ENCODE measurements at regions not wholly inside any gene's neighbourhood (a gene's known extent, or its start where the extent isn't known, plus 50 kb on each side); places are given as distances from the start of the nearest gene placed in this dataset.

DNA sequence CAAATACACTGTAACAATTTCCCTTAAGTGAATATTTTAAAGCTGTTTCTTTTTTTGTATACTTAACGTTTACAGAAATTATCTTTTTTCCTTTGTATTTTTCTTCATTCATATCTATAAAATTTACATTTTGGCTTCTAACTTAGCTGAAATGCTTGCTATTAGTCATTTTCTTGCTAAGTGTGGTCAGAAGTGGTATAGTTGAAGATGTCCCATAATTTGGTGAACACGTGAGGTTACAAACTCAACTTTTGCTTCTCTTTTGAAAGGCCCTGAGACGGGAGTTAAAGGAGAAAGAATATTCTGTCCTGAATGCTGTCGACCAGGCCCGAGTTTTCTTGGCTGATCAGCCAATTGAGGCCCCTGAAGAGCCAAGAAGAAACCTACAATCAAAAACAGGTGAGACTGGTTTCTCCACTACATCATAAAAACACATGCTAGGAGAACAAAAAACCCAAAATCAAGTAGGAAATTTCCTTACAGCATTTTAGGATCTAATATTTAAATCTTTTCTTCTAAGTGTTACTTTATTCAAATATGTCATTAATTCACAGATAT lies 445.0 kb downstream of the UTRN start:
- ATAC-seq (ENCODE audit: poor library complexity): no peak
- Mint-ChIP-seq H3K9me3 (no peaks in the 10 kb centered on the region), H3K4me3 (no peak overlapping the region), H3K36me3 (ENCODE audit: low read depth) (peaks cover 73% of the 10 kb centered on the region), H3K27ac (no peak overlapping the region), H3K27me3 (no peaks in the 10 kb centered on the region), H3K4me1 (ENCODE audit: low read depth) (peaks cover 25% of the 10 kb centered on the region)
- Histone ChIP-seq H3K27ac (ENCODE audit: low read depth in 1 of 2, low read length in 2 of 2) (no peak overlapping the region), H3K4me3 (ENCODE audit: low read length) (no peak overlapping the region), H3K36me3 (ENCODE audit: insufficient read depth, low read length) (peaks cover 51% of the 10 kb centered on the region), H3K4me1 (ENCODE audit: insufficient read depth, low read length) (no peaks in the 10 kb centered on the region), H3K9me3 (ENCODE audit: control insufficient read depth in 1 of 2, insufficient read depth in 1 of 2, low read length in 2 of 2) (no peaks in the 10 kb centered on the region), H3K27me3 (ENCODE audit: control insufficient read depth in 1 of 2, insufficient read depth in 2 of 2, low read length in 2 of 2) (no peaks in the 10 kb centered on the region)
- POLR2A ChIA-PET: no interaction called here
- DNase-seq: no peak
- intact Hi-C loops (cut with DNase I, micrococcal nuclease): loop anchor here in 1 of 2 experiments (10.0 kb wide), 1 partner anchor 145 kb away; no protein-coding TSS in a partner anchor
- TF ChIP-seq, protein P1, sequence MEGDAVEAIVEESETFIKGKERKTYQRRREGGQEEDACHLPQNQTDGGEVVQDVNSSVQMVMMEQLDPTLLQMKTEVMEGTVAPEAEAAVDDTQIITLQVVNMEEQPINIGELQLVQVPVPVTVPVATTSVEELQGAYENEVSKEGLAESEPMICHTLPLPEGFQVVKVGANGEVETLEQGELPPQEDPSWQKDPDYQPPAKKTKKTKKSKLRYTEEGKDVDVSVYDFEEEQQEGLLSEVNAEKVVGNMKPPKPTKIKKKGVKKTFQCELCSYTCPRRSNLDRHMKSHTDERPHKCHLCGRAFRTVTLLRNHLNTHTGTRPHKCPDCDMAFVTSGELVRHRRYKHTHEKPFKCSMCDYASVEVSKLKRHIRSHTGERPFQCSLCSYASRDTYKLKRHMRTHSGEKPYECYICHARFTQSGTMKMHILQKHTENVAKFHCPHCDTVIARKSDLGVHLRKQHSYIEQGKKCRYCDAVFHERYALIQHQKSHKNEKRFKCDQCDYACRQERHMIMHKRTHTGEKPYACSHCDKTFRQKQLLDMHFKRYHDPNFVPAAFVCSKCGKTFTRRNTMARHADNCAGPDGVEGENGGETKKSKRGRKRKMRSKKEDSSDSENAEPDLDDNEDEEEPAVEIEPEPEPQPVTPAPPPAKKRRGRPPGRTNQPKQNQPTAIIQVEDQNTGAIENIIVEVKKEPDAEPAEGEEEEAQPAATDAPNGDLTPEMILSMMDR (IDR thresholded peaks at IDR 0.05): no peak
- CTCF ChIA-PET: no interaction called here

DNA sequence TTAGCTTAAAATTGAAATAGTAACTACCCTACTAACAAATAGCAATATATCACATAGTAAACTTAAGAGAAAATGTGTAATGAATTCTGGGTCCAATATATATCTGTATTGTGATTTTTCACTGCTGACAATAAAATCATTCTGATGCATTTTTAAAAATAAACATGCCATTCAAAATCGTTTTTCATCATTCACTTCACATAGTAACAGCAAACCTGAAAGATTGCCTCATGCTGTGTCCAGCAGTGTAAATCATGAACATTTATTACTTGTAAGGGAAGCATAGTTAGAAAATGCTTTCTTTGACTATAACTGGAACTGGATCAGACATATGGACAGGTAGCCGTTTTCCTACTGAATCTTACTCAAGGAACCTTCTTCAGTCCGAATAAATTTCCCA lies 446.1 kb downstream of the UTRN start:
- H3K4me3 ChIP-seq (ENCODE audit: low read length): no peak overlapping the region
- POLR2A ChIA-PET: no interaction called here
- CTCF ChIA-PET: no interaction called here
- Mint-ChIP-seq H3K36me3 (ENCODE audit: low read depth) (peaks cover 75% of the 10 kb centered on the region), H3K4me1 (ENCODE audit: low read depth) (peaks cover 15% of the 10 kb centered on the region), H3K27ac (no peak overlapping the region), H3K9me3 (no peaks in the 10 kb centered on the region), H3K4me3 (no peak overlapping the region), H3K27me3 (no peaks in the 10 kb centered on the region)
- no peaks in the 10 kb centered on the region for H3K27me3 ChIP-seq (ENCODE audit: control insufficient read depth in 1 of 2, insufficient read depth in 2 of 2, low read length in 2 of 2)
- intact Hi-C loops (cut with DNase I, micrococcal nuclease): loop anchor here in 1 of 2 experiments (10.0 kb wide), 1 partner anchor 146 kb away; no protein-coding TSS in a partner anchor
- TF ChIP-seq, protein P1 (IDR thresholded peaks at IDR 0.05): no peak
- H3K4me1 ChIP-seq (ENCODE audit: insufficient read depth, low read length): no peaks in the 10 kb centered on the region
- H3K27ac ChIP-seq (ENCODE audit: low read depth in 1 of 2, low read length in 2 of 2): no peak overlapping the region
- DNase-seq: no peak
- no peaks in the 10 kb centered on the region for H3K9me3 ChIP-seq (ENCODE audit: control insufficient read depth in 1 of 2, insufficient read depth in 1 of 2, low read length in 2 of 2)
- peaks cover 55% of the 10 kb centered on the region for H3K36me3 ChIP-seq (ENCODE audit: insufficient read depth, low read length)
- no peak for ATAC-seq (ENCODE audit: poor library complexity)

DNA sequence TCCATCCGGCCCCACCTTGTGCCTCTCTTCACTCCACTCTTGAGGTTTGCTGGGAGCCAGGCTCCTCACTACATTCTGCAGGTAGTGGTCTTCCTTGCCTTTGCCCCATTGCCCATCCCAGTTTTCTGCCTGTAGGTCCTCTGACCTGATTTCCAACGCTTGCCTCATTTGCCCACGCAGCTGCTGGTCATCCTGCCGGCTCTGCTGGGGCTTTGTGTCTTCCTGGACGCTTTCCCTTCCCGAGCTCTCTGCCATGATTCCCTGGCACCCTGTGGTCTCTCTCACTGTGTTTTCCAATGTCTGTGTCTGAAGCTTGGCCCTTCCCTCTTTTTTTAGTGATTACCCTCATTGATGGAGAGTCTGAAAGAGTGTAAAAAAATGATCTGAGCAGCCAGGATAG lies 451.6 kb downstream of the UTRN start:
- POLR2A ChIA-PET: no interaction called here
- CTCF ChIA-PET: no interaction called here
- H3K9me3 ChIP-seq (ENCODE audit: control insufficient read depth in 1 of 2, insufficient read depth in 1 of 2, low read length in 2 of 2): no peaks in the 10 kb centered on the region
- intact Hi-C loops (cut with DNase I, micrococcal nuclease): loop anchor here in 1 of 2 experiments (10.0 kb wide), 1 partner anchor 152 kb away; no protein-coding TSS in a partner anchor
- H3K27ac ChIP-seq (ENCODE audit: low read depth in 1 of 2, low read length in 2 of 2): no peak overlapping the region
- no peaks in the 10 kb centered on the region for H3K27me3 ChIP-seq (ENCODE audit: control insufficient read depth in 1 of 2, insufficient read depth in 2 of 2, low read length in 2 of 2)
- TF ChIP-seq, protein P1 (IDR thresholded peaks at IDR 0.05): no peak
- no peak for ATAC-seq (ENCODE audit: poor library complexity)
- Mint-ChIP-seq H3K27ac (no peak overlapping the region), H3K4me3 (no peak overlapping the region), H3K36me3 (ENCODE audit: low read depth) (peaks cover 84% of the 10 kb centered on the region), H3K4me1 (ENCODE audit: low read depth) (peaks cover 7% of the 10 kb centered on the region), H3K9me3 (no peaks in the 10 kb centered on the region), H3K27me3 (no peaks in the 10 kb centered on the region)
- DNase-seq: no peak
- no peaks in the 10 kb centered on the region for H3K4me1 ChIP-seq (ENCODE audit: insufficient read depth, low read length)
- H3K36me3 ChIP-seq (ENCODE audit: insufficient read depth, low read length): peaks cover 44% of the 10 kb centered on the region
- no peak overlapping the region for H3K4me3 ChIP-seq (ENCODE audit: low read length)

Data from CD4-positive, alpha-beta T cell (primary cell).